ENCODE measurements at regions not wholly inside any gene's neighbourhood (a gene's known extent, or its start where the extent isn't known, plus 50 kb on each side); places are given as distances from the start of the nearest gene placed in this dataset.
"Not testable (repeated sequence)": the region's sequence is repeated elsewhere in the genome, so short reads cannot be mapped to it uniquely, and the experiment has no call there.

GRCh38 chr11:81573367-81573766, 1160.3 kb downstream of the FAM181B start:
- DNase-seq (ENCODE audit: low read depth): no peak

GRCh38 chr11:81570669-81571068, 1163.0 kb downstream of the FAM181B start:
- DNase-seq (ENCODE audit: low read depth): no peak

- DNase-seq (ENCODE audit: low read depth): no peak
These were observed 1163.7 kb downstream of the FAM181B start for GRCh38 chr11:81569999-81570398.

GRCh38 chr11:81568918-81569317, 1164.7 kb downstream of the FAM181B start:
- DNase-seq (ENCODE audit: low read depth): no peak

- DNase-seq (ENCODE audit: low read depth): no peak
These were observed 1185.5 kb downstream of the FAM181B start for GRCh38 chr11:81548123-81548522.

- not testable (repeated sequence) for DNase-seq (ENCODE audit: low read depth)
These were observed 1193.9 kb downstream of the FAM181B start for GRCh38 chr11:81539806-81540205.

GRCh38 chr11:81515566-81515965, 1218.1 kb downstream of the FAM181B start:
- no peak for DNase-seq (ENCODE audit: low read depth)

- DNase-seq (ENCODE audit: low read depth): no peak
These were observed 1236.4 kb downstream of the FAM181B start for GRCh38 chr11:81497202-81497804.

GRCh38 chr11:81496601-81497000, 1237.1 kb downstream of the FAM181B start:
- DNase-seq (ENCODE audit: low read depth): no peak

GRCh38 chr11:81495699-81496292, 1237.9 kb downstream of the FAM181B start:
- DNase-seq (ENCODE audit: low read depth): no peak

- no peak for DNase-seq (ENCODE audit: low read depth)
These were observed 1239.2 kb downstream of the FAM181B start for GRCh38 chr11:81494431-81494830.

- no peak for DNase-seq (ENCODE audit: low read depth)
These were observed 1240.7 kb downstream of the FAM181B start for GRCh38 chr11:81492923-81493445.

- DNase-seq (ENCODE audit: low read depth): no peak
These were observed 1246.6 kb downstream of the FAM181B start for GRCh38 chr11:81487109-81487508.

GRCh38 chr11:81484196-81484595, 1249.5 kb downstream of the FAM181B start:
- DNase-seq (ENCODE audit: low read depth): no peak

- DNase-seq (ENCODE audit: low read depth): no peak
These were observed 1256.4 kb downstream of the FAM181B start for GRCh38 chr11:81477277-81477676.

- no peak for DNase-seq (ENCODE audit: low read depth)
These were observed 1257.3 kb downstream of the FAM181B start for GRCh38 chr11:81476345-81476744.

- DNase-seq (ENCODE audit: low read depth): no peak
These were observed 1261.0 kb downstream of the FAM181B start for GRCh38 chr11:81472646-81473045.

GRCh38 chr11:81470446-81470845, 1263.2 kb downstream of the FAM181B start:
- DNase-seq (ENCODE audit: low read depth): no peak

GRCh38 chr11:81459766-81460306, 1273.8 kb downstream of the FAM181B start:
- no peak for DNase-seq (ENCODE audit: low read depth)

- DNase-seq (ENCODE audit: low read depth): no peak
These were observed 1284.0 kb downstream of the FAM181B start for GRCh38 chr11:81449588-81450156.

- no peak for DNase-seq (ENCODE audit: low read depth)
These were observed 1289.4 kb downstream of the FAM181B start for GRCh38 chr11:81444297-81444696.

GRCh38 chr11:81432333-81432732, 1301.3 kb downstream of the FAM181B start:
- no peak for DNase-seq (ENCODE audit: low read depth)

- no peak for DNase-seq (ENCODE audit: low read depth)
These were observed 1308.8 kb downstream of the FAM181B start for GRCh38 chr11:81424822-81425221.
